HepG2 (cell line): ENCODE measurements at regions not wholly inside any gene's neighbourhood (a gene's known extent, or its start where the extent isn't known, plus 50 kb on each side); places are given as distances from the start of the nearest gene placed in this dataset.

Experiments used
- ATAC-seq: fragments of 200-7000 bp; cut with Tn5 transposase; 3 replicates; pipeline ENCODE4 v1.9.1; 2020; ENCODE audit warnings: mild to moderate bottlenecking, moderate library complexity
- BruUV-seq: library from RNA; stranded (reverse); fragments of 400-500 nt; replicated peaks from 2 replicates; lab custom pipeline; 2021; lab: Mats Ljungman, UMichigan
- CTCF ChIA-PET: fragments of 300-600 bp; formaldehyde crosslinking; extraction: SDS; loops from one replicate; lab custom pipeline; 2021; ENCODE audit warnings: low total read pairs, inconsistent platforms, low intra/inter-chr PET ratio; lab: Yijun Ruan, JAX
- POLR2A ChIA-PET: fragments of 350-600 bp; sonication (Branson Sonifier 250); formaldehyde crosslinking; loops from one replicate; lab custom pipeline; 2020; ENCODE audit warnings: antibody characterized with exemption, inconsistent platforms; lab: Yijun Ruan, JAX
- DNase-seq: peaks from one replicate; pipeline ENCODE4 v3.0.0-alpha.2; 2015; ENCODE audit warnings: low spot score
- FAIRE-seq: peaks from 3 replicates; lab custom pipeline; 2011; peaks lifted over from hg19 to GRCh38; lab: Jason Lieb, UNC
- H2AFZ ChIP-seq: one replicate; pipeline ENCODE4 v1.6.1; 2011; ENCODE audit warnings: low read length, inconsistent platforms
- H3K27ac ChIP-seq: fragments of 300-600 bp; 3 replicates; pipeline ENCODE4 v1.8.0; 2011; ENCODE audit warnings: mixed run types, mild to moderate bottlenecking, mixed read lengths, low read length, inconsistent platforms; ENCODE audit not compliant: insufficient read depth; ENCODE audit errors: extremely low read length
- H3K27me3 ChIP-seq, 2 experiments: fragments of 200-600 bp in 1 of 2; 2 replicates in 1 of 2; 3 replicates in 1 of 2; pipeline versions ENCODE4 v1.6.0 to v1.8.0; 2011; ENCODE audit warnings: low read length in 2 of 2, mild to moderate bottlenecking in 2 of 2, moderate library complexity in 2 of 2, inconsistent platforms in 1 of 2; ENCODE audit not compliant: insufficient read depth in 2 of 2, control insufficient read depth in 1 of 2
- H3K36me3 ChIP-seq, 2 experiments: fragments of 200-600 bp in 1 of 2; replicated peaks in 1 of 2; 2 replicates in 1 of 2; 3 replicates in 1 of 2; pipeline versions ENCODE4 v1.5.1 to v1.8.0; 2011; ENCODE audit warnings: low read length in 2 of 2, inconsistent platforms in 1 of 2; ENCODE audit not compliant: insufficient read depth in 2 of 2, control insufficient read depth in 1 of 2
- H3K4me1 ChIP-seq: 2 replicates; pipeline ENCODE4 v1.5.1; 2012; ENCODE audit warnings: low read length, inconsistent platforms; ENCODE audit not compliant: insufficient read depth
- H3K4me2 ChIP-seq: 2 replicates; pipeline ENCODE4 v1.6.0; 2011; ENCODE audit warnings: low read depth, low read length, inconsistent platforms
- H3K4me3 ChIP-seq, 3 experiments: fragments of 200-600 bp in 1 of 3; sonication (generic), shearing (Covaris generic) in 1 of 3; replicated peaks in 1 of 3; 2 replicates each; pipeline ENCODE4 v1.5.1; 2011 to 2016; ENCODE audit warnings: low read length in 3 of 3, inconsistent platforms in 2 of 3, low read depth in 2 of 3, mild to moderate bottlenecking in 2 of 3, control low read depth in 1 of 3, mixed read lengths in 1 of 3; ENCODE audit not compliant: insufficient read depth in 1 of 3
- H3K79me2 ChIP-seq: one replicate; pipeline ENCODE4 v1.6.1; 2011; ENCODE audit warnings: low read length, inconsistent platforms; ENCODE audit not compliant: insufficient read depth
- H3K9ac ChIP-seq: 2 replicates; pipeline ENCODE4 v1.6.0; 2011; ENCODE audit warnings: mild to moderate bottlenecking, low read depth, low read length, inconsistent platforms; ENCODE audit not compliant: insufficient read depth
- H3K9me3 ChIP-seq: 2 replicates; pipeline ENCODE4 v1.5.1; 2012; ENCODE audit warnings: mild to moderate bottlenecking, low read length
- H4K20me1 ChIP-seq: 2 replicates; pipeline ENCODE4 v1.6.0; 2011; ENCODE audit warnings: inconsistent platforms, mild to moderate bottlenecking, low read length, moderate library complexity; ENCODE audit not compliant: insufficient read depth
- ARNTL ChIP-seq: sonication (generic); formaldehyde crosslinking; IDR thresholded peaks from 2 replicates; pipeline ENCODE4 v1.4.0; 2020; ENCODE audit warnings: mild to moderate bottlenecking, missing genetic modification reagents
- EZH2 ChIP-seq: conservative IDR thresholded peaks from 2 replicates; pipeline ENCODE4 v1.6.1; 2012; ENCODE audit warnings: mild to moderate bottlenecking, low read depth, low read length, moderate library complexity
- GLI4 ChIP-seq: sonication (generic); formaldehyde crosslinking; IDR thresholded peaks from 2 replicates; pipeline ENCODE4 v1.5.1; 2020; ENCODE audit warnings: missing genetic modification reagents, mild to moderate bottlenecking, moderate library complexity, borderline replicate concordance
- HNRNPH1 ChIP-seq: fragments of 200-400 bp; formaldehyde crosslinking; optimal IDR thresholded peaks from 2 replicates; pipeline ENCODE3; 2017; ENCODE audit warnings: mild to moderate bottlenecking, low read depth, low read length
- JUNB ChIP-seq: sonication (generic); formaldehyde crosslinking; IDR thresholded peaks from 2 replicates; pipeline ENCODE4 v1.8.0; 2022; ENCODE audit warnings: missing genetic modification reagents, mild to moderate bottlenecking, borderline replicate concordance
- MAX ChIP-seq: IDR thresholded peaks from 2 replicates; pipeline ENCODE4 v1.6.1; 2012; ENCODE audit warnings: inconsistent platforms
- MTA1 ChIP-seq: sonication (generic); formaldehyde crosslinking; IDR thresholded peaks from 2 replicates; pipeline ENCODE4 v1.4.0; 2020; ENCODE audit warnings: missing genetic modification reagents, mild to moderate bottlenecking, borderline replicate concordance
- NFIB ChIP-seq: sonication (generic); formaldehyde crosslinking; IDR thresholded peaks from 2 replicates; pipeline ENCODE4 v1.9.0; 2021; ENCODE audit warnings: missing genetic modification reagents, mild to moderate bottlenecking, borderline replicate concordance
- POGK ChIP-seq: sonication (generic); formaldehyde crosslinking; conservative IDR thresholded peaks from 2 replicates; pipeline ENCODE4 v1.8.0; 2022; ENCODE audit warnings: mild to moderate bottlenecking, moderate library complexity, missing genetic modification reagents
- POLR2A ChIP-seq, 2 experiments: IDR thresholded peaks; 2 replicates each; pipeline ENCODE4 v1.6.1; 2011; ENCODE audit warnings: low read depth in 2 of 2, low read length in 2 of 2, mild to moderate bottlenecking in 1 of 2, moderate library complexity in 1 of 2; ENCODE audit not compliant: insufficient read depth in 1 of 2
- RXRB ChIP-seq: IDR thresholded peaks from 2 replicates; pipeline ENCODE4 v1.6.1; 2016; ENCODE audit warnings: borderline replicate concordance, missing genetic modification reagents, missing compliant biosample characterization
- SALL2 ChIP-seq: sonication (generic); formaldehyde crosslinking; IDR thresholded peaks from 2 replicates; pipeline ENCODE4 v1.8.1; 2023; ENCODE audit warnings: mild to moderate bottlenecking, missing genetic modification reagents, inconsistent platforms
- STAG1 ChIP-seq: sonication (generic); formaldehyde crosslinking; IDR thresholded peaks from 2 replicates; pipeline ENCODE4 v1.4.0; 2020; ENCODE audit warnings: missing genetic modification reagents
- ZBTB39 ChIP-seq: sonication (generic); formaldehyde crosslinking; IDR thresholded peaks from 2 replicates; pipeline ENCODE4 v1.5.0; 2020; ENCODE audit warnings: missing genetic modification reagents
- ZNF333 ChIP-seq: sonication (generic); formaldehyde crosslinking; IDR thresholded peaks from 2 replicates; pipeline ENCODE4 v1.4.0; 2020; ENCODE audit warnings: mild to moderate bottlenecking, missing genetic modification reagents, borderline replicate concordance
- ZNF569 ChIP-seq: sonication (generic); formaldehyde crosslinking; IDR thresholded peaks from 2 replicates; pipeline ENCODE4 v1.5.0; 2020; ENCODE audit warnings: mild to moderate bottlenecking, missing genetic modification reagents, moderate library complexity, borderline replicate concordance
- ZNF616 ChIP-seq: sonication (generic); formaldehyde crosslinking; IDR thresholded peaks from 2 replicates; pipeline ENCODE4 v1.5.0; 2020; ENCODE audit warnings: low read depth, mild to moderate bottlenecking, missing genetic modification reagents
- ZNF770 ChIP-seq: sonication (generic); formaldehyde crosslinking; IDR thresholded peaks from 2 replicates; pipeline ENCODE4 v1.5.0; 2020; ENCODE audit warnings: mild to moderate bottlenecking, missing genetic modification reagents
- whole genome bisulfite sequencing: methylation state at CpG from one replicate; pipeline ENCODE4 v1.1.6; 2017; ENCODE audit warnings: low lambda C conversion rate; 5-methylcytosine and 5-hydroxymethylcytosine counted together
- in situ Hi-C: cut with HindIII; loops from 2 replicates; pipeline ENCODE4 v1.10.0; 2017; ENCODE audit warnings: low pct_unique_long_range_greater_than_20kb; ENCODE audit not compliant: extremely low pct_ligation_motif_present
- intact Hi-C: fragments of 100-400 bp; cut with micrococcal nuclease; formaldehyde crosslinking; loops from one replicate; pipeline ENCODE4 v1.10.0; 2022; ENCODE audit not compliant: unreplicated experiment

- peak overlapping the region; percentile 52 for H3K4me2 ChIP-seq
- no TSS peak for BruUV-seq
- 0 out of 6 replicates have a peak overlapping the region, but pooled peaks of 1 of the 3 experiments have one; percentile 11 for H3K4me3 ChIP-seq
- H3K9me3 ChIP-seq, result no peaks in the 10 kb centered on the region
- H3K27ac ChIP-seq, result no peak overlapping the region
- no peaks in the 10 kb centered on the region for H3K79me2 ChIP-seq
- in situ Hi-C loops, result no loop called here
- peaks cover 0 to 53% of the 10 kb centered on the region in 2 experiments; a peak in 4 of 5 replicates for H3K27me3 ChIP-seq
- H3K9ac ChIP-seq, result 0 out of 2 replicates have a peak overlapping the region, but pooled peaks have one; percentile 3
- FAIRE-seq (no peak), DNase-seq (no peak), ATAC-seq (0 out of 3 replicates have a peak, but pooled peaks have one; percentile 2)
- peaks cover 27% of the 10 kb centered on the region for H4K20me1 ChIP-seq
- intact Hi-C loops, result no loop called here
- ChIA-PET CTCF (no interaction called here), POLR2A (no interaction called here)
- no peaks in the 10 kb centered on the region for H3K36me3 ChIP-seq
- peaks cover 52% of the 10 kb centered on the region for H3K4me1 ChIP-seq
- H2AFZ ChIP-seq, result no peak overlapping the region
- 76% methylated on average over 7 of the region's 10 CpGs for WGBS
- no peak for TF ChIP-seq NFIB (CRISPR knock-in tag)
- TF ChIP-seq ZNF569 (CRISPR knock-in tag), result no peak
- no peak for TF ChIP-seq ZNF616 (CRISPR knock-in tag)
- TF ChIP-seq GLI4 (CRISPR knock-in tag), result no peak
- TF ChIP-seq ARNTL (CRISPR knock-in tag), result no peak
- no peak for TF ChIP-seq EZH2
- no peak for TF ChIP-seq HNRNPH1
- no peak for TF ChIP-seq ZBTB39 (CRISPR knock-in tag)
- no peak for TF ChIP-seq SALL2 (CRISPR knock-in tag)
- TF ChIP-seq ZNF770 (CRISPR knock-in tag), result no peak
- no peak for TF ChIP-seq MTA1 (CRISPR knock-in tag)
- TF ChIP-seq JUNB (CRISPR knock-in tag), result 0 out of 2 replicates have a peak, but pooled peaks have one; percentile 32
- no peak for TF ChIP-seq STAG1 (CRISPR knock-in tag)
- TF ChIP-seq POGK (CRISPR knock-in tag), result no peak
- TF ChIP-seq RXRB, result no peak
- peak; percentile 43; the same call in 1 of the 2 replicates for TF ChIP-seq MAX
- no peak for TF ChIP-seq ZNF333 (CRISPR knock-in tag)
- no peak for TF ChIP-seq POLR2A (IDR thresholded peaks at IDR 0.05; ENCODE audit: insufficient read depth in 1 of 2, low read depth in 2 of 2, low read length in 2 of 2)
Measured at GRCh38 chr15:100716456-100717085, 114.2 kb downstream of the ASB7 start.
